Bronchial epithelial cell (primary cell): ENCODE measurements at regions not wholly inside any gene's neighbourhood (a gene's known extent, or its start where the extent isn't known, plus 50 kb on each side); places are given as distances from the start of the nearest gene placed in this dataset.

Experiments used
- DNase-seq: peaks from one replicate; pipeline ENCODE4 v3.0.0-alpha.2; 2010; ENCODE audit warnings: low read depth
- FAIRE-seq: peaks from 2 replicates; lab custom pipeline; 2011; peaks lifted over from hg19 to GRCh38; lab: Jason Lieb, UNC
- H3K27me3 ChIP-seq: 2 replicates; pipeline ENCODE4 v1.5.1; 2011; ENCODE audit warnings: low read length; ENCODE audit not compliant: control insufficient read depth, insufficient read depth
- H3K36me3 ChIP-seq: 2 replicates; pipeline ENCODE4 v1.5.1; 2011; ENCODE audit warnings: low read length; ENCODE audit not compliant: control insufficient read depth, insufficient read depth
- H3K4me3 ChIP-seq: 2 replicates; pipeline ENCODE4 v1.5.1; 2011; ENCODE audit warnings: mild to moderate bottlenecking, low read depth, low read length, control low read depth
- CTCF ChIP-seq: IDR thresholded peaks from 2 replicates; pipeline ENCODE4 v1.5.1; 2011; ENCODE audit warnings: mild to moderate bottlenecking, moderate library complexity, low read length, control low read depth, inconsistent platforms; ENCODE audit not compliant: insufficient read depth, severe bottlenecking

DNA sequence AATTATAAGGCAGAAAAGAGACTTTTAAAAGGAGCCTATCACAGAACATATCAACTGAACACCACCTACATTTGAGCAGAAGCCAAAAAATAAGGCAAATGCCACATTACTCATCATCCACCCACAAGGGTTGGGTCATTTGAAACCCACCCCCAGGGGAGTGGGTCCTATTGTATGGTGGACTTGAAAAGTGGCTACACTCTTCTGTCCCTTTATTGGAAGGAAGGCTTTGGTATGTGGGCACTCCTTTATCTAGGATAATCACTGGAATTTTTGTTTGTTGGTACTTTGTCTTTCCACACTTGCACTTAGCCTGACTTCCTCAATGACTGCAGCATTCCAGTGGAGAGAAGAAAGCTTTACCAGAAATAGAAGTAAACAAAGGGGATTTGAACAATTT, 157.2 kb upstream of the COL11A1 start:
- no peak for TF ChIP-seq CTCF
- DNase-seq (no peak), FAIRE-seq (no peak)
- Histone ChIP-seq H3K36me3 (no peaks in the 10 kb centered on the region), H3K27me3 (no peaks in the 10 kb centered on the region), H3K4me3 (no peak overlapping the region)

DNA sequence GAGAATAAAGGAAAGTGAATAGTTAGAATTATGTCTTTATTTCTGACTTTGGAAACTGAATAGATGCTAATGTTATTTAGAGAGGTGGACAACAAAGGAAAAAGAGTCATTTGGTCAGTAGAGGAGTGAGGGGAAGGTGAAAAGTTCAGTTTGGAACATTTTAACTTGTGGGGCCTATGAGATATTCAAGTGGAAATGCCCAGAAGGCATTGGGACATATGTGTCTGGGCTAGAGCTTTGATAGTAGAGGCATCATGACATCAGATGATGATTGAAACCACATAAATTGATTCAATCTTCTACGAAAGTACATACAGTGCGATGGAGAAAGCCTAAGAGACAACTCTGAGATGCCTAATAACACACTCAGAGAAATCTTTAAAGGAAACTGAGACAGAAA, 151.7 kb upstream of the COL11A1 start:
- DNase-seq (no peak), FAIRE-seq (no peak)
- TF ChIP-seq CTCF, result no peak
- Histone ChIP-seq H3K4me3 (no peak overlapping the region), H3K36me3 (no peaks in the 10 kb centered on the region), H3K27me3 (no peaks in the 10 kb centered on the region)

DNA sequence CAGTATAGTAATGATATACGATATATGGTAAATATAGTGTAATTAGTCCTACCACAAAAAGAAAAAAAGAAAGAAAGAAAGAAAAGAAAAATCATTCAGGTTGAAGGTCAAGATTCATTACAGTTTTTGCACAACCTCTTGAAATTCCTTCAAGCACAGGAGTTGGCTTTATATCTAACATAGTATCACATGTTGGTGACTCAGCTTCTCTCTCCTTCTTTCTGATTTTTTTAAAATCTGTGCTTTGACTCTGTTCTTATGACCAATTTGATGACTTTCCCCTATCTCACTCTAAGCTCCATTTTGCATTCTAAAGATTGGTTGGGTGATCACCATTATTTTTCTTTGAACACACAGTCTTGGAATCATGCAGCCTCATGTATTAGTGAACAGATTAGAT, 148.2 kb upstream of the COL11A1 start:
- DNase-seq (peak; percentile 18), FAIRE-seq (no peak)
- Histone ChIP-seq H3K36me3 (no peaks in the 10 kb centered on the region), H3K4me3 (no peak overlapping the region), H3K27me3 (no peaks in the 10 kb centered on the region)
- TF ChIP-seq CTCF, result no peak

DNA sequence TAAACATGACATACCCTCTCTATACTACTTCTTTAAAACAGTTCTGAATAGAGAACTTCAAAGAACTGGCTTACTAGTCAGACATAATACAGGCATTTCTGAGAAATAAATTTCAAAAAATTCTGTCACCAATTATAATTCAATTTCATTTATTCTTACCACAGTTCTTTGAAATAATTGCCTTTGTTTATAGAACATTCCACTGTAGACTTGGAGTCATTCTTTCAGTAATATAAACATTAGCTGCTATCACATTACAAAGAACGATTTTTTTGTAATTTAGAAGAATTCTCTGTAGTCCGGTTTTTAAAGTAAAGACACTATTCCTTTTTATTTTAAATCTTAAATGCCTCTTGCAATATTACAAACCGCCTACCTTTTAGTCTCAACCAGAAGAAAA, 146.4 kb upstream of the COL11A1 start:
- Histone ChIP-seq H3K36me3 (no peaks in the 10 kb centered on the region), H3K27me3 (no peaks in the 10 kb centered on the region), H3K4me3 (no peak overlapping the region)
- FAIRE-seq, result no peak
- TF ChIP-seq CTCF, result no peak
- DNase-seq, result no peak

GRCh38 chr1:103250441-103250861, 142.1 kb upstream of the COL11A1 start:
- no peak for TF ChIP-seq CTCF
- no peak for DNase-seq
- no peak for FAIRE-seq
- Histone ChIP-seq H3K36me3 (no peaks in the 10 kb centered on the region), H3K27me3 (no peaks in the 10 kb centered on the region), H3K4me3 (no peak overlapping the region)

- no peaks in the 10 kb centered on the region for H3K36me3 ChIP-seq
- DNase-seq, result no peak
- no peak overlapping the region for H3K4me3 ChIP-seq
- H3K27me3 ChIP-seq, result no peaks in the 10 kb centered on the region
- TF ChIP-seq CTCF, result no peak
- FAIRE-seq, result no peak
Measured at GRCh38 chr1:103248417-103249102, 140.2 kb upstream of the COL11A1 start.
